NCI-H2107 treated with DMSO at 0.1 percent for 48 hours (cell line): ENCODE measurements at regions not wholly inside any gene's neighbourhood (a gene's known extent, or its start where the extent isn't known, plus 50 kb on each side); places are given as distances from the start of the nearest gene placed in this dataset.

ENCODE experiments used
- DNase-seq: peaks from one replicate; lab custom pipeline; 2025; ENCODE audit not compliant: unreplicated experiment; lab: John Stamatoyannopoulos, UW

DNA sequence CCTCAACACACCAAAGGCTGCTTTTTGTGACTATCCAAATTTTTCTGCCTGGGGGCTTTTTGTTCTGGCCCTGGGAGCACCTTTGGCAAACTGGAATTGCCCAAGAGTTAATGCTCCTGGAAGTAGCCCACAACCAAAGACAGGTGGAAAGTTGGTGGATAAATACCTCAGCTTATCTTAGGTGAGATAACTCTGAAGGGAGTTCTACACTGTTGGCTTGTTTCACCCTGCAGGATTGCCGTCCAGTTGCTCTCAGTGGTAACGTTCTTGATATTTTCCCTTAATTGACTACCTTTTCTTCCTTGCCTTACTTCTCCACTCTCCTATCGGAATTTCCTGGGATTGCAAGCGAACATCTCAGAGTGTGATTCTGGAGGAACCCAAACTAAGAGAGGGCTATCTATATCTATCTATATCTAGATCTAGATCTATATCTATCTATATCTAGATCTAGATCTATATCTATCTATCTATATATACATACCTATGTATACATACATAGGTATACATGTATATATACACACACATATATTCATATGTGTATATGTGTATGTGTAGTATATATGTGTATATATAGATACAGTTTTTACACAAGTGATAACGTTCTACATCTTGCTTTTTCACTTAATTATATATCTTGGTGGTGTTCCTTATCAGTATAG lies 82.6 kb upstream of the DHX15 start:
- DNase-seq: no peak

DNA sequence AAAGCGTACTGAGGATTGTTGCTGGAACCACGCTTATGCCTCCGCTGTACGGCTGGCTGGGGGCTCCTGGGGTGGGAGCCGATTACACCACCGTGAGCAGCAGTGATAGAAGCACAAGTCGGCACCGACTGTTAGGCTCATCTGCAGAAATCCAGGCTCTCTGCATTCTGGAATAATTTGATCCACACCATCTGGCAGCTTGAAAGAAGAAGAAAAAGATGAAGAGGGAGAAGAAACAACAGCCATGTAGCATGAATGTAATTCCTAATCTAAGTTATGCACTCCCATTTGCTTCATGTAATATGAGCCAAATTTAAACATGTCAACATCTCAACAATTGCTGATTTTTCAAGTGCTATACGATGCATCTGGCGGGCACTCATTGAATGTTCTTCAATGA lies 84.6 kb upstream of the DHX15 start:
- DNase-seq: peak; percentile 9

DNA sequence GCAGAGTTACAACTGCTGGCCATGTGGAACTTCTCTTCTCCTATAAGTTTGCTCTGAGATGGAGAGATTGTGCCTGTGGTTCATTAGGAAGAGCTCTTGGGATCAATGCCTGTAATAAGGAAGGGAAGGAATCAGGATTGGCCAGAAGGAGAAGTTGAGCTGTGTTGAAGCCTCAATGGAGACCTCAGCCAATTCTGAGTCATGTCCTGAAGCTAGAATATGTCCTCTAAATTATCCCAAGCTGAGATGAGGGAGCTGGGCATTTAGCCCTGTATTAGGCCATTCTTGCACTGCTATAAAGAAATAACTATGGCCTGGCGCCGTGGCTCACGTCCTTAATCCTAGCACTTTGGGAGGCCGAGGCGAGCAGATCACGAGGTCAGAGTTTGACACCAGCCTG lies 85.4 kb upstream of the DHX15 start:
- no peak for DNase-seq

DNA sequence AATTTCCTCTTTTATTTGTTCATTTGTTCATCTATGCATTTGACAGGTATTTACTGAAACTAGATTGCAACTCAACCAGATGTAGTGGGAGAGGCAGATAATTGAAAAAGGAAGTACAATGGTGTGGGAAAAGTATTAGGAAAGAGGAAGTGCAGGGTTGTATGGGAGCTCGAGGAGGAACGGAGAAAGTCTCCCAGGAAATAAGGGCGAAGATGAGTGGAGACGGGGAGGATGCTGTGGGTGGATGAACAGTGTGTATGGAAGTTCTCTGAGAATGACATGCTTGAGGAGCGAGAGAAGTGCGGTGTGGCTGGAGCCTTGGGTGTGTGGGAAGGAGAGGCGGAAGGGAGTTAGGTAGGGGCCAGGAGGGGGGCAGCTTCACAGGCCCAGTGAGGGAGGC lies 87.5 kb upstream of the DHX15 start:
- DNase-seq: no peak

DNA sequence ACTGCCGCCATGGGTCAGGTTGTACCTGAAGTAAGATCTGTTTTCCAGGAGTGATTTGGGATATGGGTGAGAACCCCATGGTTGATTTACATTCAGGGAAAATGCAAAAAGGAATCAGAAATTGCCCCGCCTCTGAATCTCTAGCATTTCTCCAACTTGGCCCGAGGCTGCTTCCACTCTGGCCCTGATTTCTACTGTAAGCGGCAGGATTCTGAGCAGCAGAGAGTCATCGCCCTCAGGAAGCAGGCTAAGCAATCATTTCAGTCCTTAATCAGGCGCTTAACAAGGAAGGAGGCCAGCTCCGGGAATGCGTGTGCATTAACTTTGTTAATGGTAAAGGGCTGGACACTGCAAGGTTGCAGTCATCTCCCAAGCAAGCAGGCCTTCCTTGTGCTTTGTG lies 88.5 kb upstream of the DHX15 start:
- no peak for DNase-seq

DNA sequence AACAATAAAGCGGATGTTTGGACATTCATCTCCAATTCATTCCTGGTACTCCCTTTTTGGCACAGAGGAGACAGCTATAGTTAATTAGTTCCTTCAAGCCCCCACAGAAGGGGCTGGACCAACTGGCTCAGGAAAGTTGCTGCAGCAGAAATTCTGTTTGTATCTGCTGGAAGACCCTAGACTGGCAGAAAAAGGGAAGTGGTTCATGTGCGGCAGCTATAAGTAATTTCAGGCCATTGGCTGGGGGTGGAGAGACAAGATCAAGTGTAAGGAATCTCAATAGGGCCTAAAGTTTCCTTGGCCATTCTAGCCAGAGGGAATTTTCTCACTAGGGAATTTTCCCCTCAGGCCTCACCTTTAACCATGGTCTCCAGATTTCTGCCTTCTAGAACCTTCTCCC lies 89.9 kb upstream of the DHX15 start:
- DNase-seq: no peak

DNA sequence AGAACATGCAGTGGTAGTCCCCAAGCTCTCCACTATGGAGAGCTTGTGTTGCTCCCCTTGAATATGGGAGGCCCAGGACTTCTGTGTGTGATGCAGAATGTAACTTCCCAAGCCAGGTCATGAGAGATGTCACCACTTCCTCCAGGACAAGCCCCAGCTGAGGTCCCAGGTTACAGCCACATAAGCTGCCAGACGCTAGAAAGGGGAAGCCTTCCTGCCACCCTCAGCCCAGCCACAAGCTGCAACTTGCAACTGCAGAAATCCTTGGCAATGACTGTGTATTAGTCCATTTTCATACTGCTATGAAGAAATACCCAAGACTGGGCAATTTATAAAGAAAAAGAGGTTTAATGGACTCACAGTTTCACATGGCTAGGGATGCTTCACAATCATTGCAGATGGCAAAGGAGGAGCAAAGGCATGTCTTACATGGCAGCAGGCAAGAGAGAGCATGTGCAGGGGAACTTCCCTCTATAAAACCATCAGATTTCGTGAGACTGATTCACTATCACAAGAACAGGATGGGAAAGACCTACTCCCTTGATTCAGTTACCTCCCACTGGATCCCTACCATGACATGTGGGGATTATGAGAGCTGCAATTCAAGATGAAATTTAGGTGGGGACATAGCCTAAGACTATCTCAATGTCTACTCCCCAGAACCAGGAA lies 91.5 kb upstream of the DHX15 start:
- DNase-seq: no peak

DNA sequence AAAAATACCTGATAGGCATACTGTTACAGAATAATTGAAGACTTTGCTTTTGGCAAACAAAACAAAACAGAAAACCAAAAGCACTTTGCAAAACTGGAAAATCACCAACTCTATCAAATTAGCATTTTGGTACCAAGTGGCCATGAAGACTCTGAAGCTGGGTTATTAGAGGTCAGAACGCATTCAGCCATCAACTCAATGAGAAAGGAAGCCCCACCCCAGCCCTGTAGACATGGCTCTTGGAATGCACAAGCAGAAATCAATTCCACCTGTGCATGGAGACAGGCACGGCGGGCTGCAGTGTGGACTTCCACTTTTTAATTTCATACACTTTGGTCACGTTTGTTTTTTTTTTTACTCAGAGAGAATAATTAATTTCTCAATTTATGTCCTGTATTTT lies 93.6 kb upstream of the DHX15 start:
- DNase-seq: no peak

DNA sequence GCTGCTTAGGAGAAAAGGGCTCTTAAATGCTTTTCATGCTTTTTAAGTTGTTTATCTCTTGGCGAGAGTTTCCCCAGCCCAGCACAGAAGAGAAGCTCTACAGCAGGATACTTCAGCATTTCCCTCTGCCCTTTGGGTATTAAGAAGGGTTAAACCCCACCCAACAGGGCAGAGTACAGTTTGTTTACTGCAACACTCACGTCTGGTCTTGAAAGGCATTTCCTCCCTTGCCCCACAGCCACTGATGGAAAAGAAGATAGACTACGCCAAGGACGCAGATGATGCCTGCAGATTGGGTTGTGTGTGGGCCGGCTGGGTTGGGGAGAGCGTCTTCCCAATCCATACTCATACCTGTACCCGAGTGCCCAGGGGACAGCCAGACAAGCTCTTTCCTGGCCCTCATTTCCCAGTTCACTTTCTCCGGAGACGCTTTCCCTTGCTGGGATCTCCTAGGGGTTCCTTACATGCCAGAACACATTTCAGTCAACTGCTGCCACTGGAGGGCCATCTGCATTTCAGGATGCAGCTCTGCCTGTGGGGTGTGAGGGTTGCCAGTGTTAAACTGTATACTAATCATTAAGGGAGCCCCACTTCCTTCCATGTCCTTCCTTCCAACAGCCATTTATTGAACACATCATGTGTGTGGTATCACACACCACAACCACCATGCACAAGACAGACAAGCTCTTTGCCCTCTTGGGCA lies 96.5 kb upstream of the DHX15 start:
- DNase-seq: no peak

DNA sequence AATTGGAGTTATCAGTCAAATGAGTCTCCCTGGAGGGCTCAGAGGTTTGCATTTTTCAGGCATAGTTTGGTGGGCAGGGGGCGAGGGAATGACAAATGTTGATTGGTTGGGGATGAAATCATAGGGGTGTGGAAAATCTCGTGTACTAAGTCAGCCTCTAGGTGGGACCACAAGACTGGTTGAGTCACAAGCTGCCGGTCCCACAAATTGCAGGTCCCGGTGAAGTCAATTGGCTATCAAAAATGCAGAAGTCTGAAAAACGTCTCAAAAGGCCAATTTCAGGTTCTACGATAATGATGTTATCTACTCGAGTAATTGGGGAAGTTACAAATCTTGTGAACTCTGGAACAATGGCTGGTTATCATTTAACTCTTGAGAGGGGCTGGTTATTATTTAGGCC lies 98.8 kb upstream of the DHX15 start:
- no peak for DNase-seq

DNA sequence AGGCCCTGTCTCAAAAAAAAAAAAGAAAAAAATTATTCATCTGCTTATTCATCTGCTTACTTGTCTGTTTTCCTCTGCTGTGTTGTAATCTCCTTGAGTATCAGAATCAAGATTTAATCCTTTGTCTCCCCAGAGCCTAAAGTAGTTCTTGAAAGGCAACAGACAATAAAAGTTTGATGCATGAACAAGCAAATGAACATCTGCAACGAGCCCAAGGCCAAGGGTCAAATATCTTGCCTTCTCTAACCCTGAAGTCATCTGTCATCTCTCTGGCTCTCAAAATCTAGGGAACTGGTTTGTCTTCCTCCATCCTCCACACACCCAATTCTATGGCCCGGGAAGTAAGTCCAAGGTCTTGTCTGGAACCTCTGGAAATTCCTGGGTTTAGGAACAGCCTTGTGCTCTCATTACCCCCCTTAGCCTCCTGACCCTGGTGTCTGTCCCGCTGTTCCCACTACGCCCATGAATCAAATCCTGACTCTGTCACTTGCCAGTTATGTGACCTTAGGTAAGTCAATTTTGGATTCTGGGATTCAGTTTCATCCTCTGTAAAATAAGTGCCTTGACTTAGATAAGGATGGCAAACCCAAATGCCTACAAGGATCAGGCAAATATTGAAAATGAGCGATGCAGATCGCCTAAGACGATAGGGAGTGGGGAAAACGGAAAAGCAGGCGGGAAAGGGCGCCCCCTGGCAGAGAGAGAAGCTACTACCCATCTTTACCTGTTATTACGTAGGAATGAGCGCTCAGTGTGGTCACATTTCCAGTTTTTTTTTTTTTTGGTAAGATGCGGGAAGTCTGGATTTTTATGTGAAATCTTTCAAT lies 102.7 kb upstream of the DHX15 start:
- DNase-seq: no peak

DNA sequence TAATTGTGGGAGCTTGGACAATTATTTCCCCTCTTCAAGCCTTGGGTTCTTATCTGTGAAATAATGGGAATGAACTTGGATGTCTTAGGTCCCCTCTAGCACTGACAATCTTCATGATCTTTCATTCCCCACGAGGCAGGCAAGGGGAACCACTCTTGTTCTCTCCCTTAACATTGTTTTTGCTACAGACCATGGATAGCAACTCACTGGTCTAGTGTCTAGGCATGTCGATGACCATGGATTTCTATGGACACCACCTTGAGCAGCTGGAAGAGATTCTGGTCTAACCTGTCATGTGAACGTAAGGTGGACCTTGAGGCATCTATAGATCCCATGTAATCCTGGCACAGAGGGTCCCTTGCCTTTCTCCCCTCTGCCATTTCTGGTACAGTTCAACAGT lies 104.1 kb upstream of the DHX15 start:
- DNase-seq: no peak

DNA sequence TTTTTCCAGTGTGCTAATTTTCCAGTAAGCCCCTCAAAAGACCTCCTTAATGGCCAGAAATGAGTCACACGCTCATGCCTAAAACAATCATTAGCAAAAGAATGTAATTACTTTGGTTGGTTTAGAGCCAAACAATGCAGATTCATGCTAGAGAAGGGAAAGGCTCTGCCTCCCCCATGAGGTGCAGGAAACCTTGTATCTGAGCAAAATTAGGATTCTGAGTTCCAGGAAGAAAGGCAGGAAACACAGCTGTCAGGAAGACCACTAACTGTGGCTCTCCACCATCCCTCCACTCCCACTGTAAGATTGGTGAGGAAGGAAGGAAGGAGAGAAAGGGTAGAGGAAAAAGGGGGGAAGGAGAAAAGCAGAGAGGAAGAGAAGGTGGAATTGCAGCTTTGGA lies 104.9 kb upstream of the DHX15 start:
- no peak for DNase-seq

DNA sequence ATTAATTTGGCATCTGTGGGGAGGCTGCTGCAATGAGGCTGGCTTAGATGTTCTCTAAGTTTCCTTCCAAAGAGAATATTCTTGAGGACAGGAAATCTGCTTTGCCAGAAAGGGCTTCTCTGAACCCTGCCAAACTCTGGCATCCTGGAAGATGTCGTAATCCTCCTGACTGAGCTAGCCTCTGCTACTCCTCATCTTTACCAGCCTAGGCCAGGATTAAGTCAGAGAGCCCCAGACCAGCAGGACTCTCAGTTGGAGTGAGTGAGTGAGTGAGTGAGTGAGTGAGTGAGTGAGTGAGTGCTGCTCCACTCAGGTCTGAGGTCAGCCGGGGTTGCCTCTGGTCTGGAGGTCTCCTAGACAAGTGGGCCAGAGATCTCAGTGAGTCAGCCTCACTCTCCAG lies 104.9 kb upstream of the SOD3 start:
- no peak for DNase-seq

DNA sequence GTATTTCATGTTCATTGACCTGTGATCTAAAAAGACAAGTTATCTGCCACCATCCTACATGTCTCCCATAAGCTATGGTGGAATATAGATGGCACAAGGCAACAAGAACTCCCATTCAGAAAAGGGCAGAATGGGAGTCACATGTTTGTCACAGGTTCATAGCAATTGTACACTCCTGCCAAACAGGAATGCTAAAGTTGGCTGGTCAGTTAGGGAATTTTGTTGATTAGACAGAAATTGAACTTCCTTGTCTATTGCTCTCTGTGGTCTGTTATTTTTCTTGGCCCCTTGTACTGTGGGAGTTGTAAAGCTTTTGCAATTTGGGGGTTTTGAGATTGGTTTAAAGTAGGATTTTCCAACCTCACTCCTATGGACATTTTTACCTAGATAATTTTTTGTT lies 101.7 kb upstream of the SOD3 start:
- DNase-seq: no peak

DNA sequence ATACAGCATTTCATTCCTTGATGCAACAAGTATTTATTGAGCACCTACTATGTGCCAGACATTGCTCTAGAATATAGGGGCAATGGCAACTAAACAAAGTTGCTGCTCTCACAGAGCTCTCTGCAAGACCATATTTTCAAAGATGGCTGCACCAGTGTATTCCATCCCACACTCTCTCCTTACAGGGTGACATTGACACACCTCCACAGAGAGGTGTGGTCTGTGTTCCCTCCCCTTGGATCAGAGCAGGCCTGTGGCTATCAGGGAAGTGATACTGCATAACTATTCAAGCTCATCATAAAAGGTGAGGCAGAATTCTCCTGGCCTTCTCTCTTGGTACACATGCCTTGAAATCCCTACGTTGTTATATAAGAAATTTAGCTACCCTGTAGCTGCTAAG lies 95.3 kb upstream of the SOD3 start:
- no peak for DNase-seq

DNA sequence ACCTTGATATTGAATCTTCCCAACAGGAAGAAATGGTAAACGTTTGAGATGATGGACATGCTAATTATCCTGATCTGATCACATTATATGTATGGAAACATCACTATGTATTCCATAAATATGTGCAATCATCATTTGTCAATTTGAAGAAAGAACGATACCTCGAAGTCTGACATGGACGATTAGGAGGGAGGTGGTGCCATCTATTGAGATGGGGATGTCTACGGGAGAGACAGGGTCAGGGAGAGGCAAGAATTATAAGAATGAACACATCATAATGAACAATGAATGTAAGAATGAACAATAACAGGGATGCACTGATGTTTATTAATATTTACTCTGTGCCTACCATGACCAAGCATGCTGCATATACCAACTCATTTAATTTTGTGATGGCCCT lies 93.7 kb upstream of the SOD3 start:
- no peak for DNase-seq

DNA sequence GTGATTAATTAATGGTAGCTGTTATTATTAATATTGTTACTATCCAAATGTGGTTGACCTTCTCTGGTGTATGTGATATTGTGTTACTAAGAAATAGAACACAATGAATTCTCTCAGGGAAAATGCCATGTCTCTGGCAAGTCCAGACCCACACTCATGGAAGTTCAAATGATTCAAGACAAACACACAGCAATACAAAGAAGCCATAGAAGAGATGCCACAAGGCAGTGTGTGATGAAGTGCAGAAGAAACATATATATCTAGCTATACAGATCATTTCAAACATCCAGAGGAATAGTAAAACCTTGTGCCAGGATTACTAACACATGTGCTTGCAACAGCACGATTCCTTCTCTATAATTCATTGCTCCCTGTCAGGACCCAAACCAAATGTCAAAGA lies 93.1 kb upstream of the SOD3 start:
- no peak for DNase-seq

DNA sequence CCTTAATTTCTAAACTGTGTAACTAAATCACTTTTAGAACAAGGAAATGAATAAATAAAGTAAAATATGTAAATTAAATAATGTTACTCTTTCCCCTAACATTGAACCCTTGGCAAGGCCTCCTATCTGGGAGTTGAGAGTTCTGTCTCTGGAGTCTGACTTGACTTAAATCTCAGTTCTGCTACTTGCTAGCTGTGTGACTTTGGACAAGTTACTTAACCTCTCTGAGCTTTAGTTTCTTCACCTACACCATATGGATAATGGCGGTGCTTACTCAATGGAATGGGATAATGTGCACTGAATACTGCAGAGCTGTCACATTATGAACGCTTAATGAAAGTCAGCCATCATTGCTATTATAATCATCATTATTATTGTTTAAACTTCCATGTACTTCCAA lies 92.1 kb upstream of the SOD3 start:
- DNase-seq: no peak

DNA sequence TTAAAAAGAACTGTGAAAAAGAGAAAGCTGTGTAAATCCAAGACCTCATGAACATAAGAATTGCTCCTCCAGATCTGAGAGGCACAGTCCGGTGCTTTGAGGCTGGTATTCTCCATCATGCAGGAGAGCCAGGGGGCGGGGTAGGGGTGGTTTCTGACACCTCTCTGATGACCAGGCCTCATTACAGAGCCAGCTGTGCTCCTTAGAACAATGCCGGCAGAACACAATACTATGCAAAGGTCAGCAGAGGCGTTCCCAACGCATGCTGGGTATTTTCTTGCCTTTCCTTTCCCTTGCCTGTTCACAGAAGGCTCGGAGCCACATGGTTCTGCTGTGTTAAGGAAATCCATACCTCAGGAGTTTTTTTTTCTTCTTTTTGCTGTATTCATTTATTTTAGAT lies 91.2 kb upstream of the SOD3 start:
- DNase-seq: no peak

DNA sequence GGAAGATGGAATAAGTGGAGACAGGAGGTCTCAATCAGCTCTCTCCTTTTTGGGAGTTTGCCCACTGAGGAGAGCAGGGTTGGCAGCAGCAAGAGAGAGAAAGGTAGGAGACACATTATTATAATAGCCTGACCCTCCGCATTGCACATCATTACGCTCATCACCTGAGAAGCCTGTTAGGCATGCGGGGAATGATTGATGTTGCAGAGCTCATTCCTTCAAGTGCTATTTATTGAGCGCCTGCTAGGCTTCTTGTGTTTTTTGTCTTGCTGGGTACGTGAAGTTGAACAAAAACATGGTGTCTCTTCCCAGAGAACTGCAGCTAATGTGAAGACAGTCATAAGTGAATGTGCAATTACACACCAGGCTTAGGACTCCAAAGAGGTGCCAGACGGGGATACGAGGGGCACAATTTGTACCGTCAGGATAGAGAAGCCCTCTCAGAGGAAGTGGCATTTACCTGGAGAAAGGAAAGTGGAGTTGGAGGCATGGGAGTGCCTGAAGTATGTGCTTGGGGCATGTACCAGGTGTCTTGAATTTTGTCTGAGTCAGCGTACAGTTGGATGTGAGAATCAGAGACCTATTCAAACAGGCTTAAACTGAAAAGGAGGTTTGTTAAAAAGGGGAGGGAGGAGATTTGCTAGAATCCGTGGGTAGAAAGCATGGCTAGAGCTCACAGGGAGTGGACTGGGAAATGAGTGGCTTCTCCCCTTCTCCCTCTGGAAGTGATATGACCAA lies 90.2 kb upstream of the SOD3 start:
- no peak for DNase-seq
